ENCODE measurements at regions not wholly inside any gene's neighbourhood (a gene's known extent, or its start where the extent isn't known, plus 50 kb on each side); places are given as distances from the start of the nearest gene placed in this dataset.

GRCh38 chr10:128602183-128602582 is 476.0 kb upstream of the MKI67 start:
- Histone ChIP-seq H3K27me3 (no peaks in the 10 kb centered on the region), H3K36me3 (no peaks in the 10 kb centered on the region), H3K4me1 (ENCODE audit: control insufficient read depth in 1 of 2, insufficient read depth in 1 of 2, low read depth in 1 of 2, low read length in 1 of 2) (no peaks in the 10 kb centered on the region), H3K9me3 (no peaks in the 10 kb centered on the region), H3K4me3 (ENCODE audit: low read depth in 1 of 2, low read length in 1 of 2) (no peak overlapping the region), H3K27ac (no peak overlapping the region)
- TF ChIP-seq CTCF (IDR thresholded peaks at IDR 0.05): no peak

DNA sequence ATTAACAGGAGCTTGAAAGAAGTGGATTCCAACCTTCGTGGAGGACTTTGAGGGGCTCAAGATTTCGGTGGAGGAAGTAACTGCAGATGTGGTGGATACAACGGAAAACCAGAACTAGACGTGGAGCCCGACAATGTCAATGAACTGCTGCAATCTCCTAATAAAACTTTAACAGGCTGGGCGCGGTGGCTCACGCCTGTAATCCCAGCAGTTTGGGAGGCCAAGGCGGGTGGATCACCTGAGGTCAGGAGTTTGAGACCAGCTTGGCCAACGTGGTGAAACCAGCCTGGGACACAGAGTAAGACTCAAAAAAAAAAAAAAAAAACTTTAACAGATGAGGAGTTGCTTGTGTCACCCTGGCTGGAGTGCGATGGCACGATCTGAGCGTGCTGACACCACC is 477.8 kb upstream of the MKI67 start:
- H3K27ac ChIP-seq: no peak overlapping the region
- TF ChIP-seq CTCF (IDR thresholded peaks at IDR 0.05): no peak
- H3K4me1 ChIP-seq (ENCODE audit: control insufficient read depth in 1 of 2, insufficient read depth in 1 of 2, low read depth in 1 of 2, low read length in 1 of 2): no peaks in the 10 kb centered on the region
- no peak overlapping the region for H3K4me3 ChIP-seq (ENCODE audit: low read depth in 1 of 2, low read length in 1 of 2)
- H3K36me3 ChIP-seq: no peaks in the 10 kb centered on the region
- H3K27me3 ChIP-seq: no peaks in the 10 kb centered on the region
- H3K9me3 ChIP-seq: no peaks in the 10 kb centered on the region

DNA sequence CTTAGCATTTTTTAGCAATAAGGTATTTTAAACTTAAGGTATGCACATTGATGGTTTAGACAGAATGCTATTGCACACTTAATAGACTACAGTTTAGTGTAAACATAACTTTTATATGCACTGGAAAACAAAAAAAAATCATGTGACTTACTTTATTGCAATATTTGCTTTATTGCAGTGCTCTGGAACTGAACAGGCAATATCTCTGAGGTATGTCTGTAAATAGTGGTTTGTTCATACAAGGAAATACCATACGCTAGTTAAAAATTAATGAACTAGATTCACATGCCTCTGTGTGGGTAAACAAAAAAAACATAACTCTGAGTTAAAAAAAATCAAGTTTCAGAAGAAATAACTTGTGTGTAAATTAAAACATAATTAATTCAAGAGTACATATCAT is 479.0 kb upstream of the MKI67 start:
- H3K9me3 ChIP-seq: no peaks in the 10 kb centered on the region
- H3K27ac ChIP-seq: no peak overlapping the region
- TF ChIP-seq CTCF (IDR thresholded peaks at IDR 0.05): no peak
- H3K4me3 ChIP-seq (ENCODE audit: low read depth in 1 of 2, low read length in 1 of 2): no peak overlapping the region
- H3K27me3 ChIP-seq: no peaks in the 10 kb centered on the region
- no peaks in the 10 kb centered on the region for H3K36me3 ChIP-seq
- no peaks in the 10 kb centered on the region for H3K4me1 ChIP-seq (ENCODE audit: control insufficient read depth in 1 of 2, insufficient read depth in 1 of 2, low read depth in 1 of 2, low read length in 1 of 2)

DNA sequence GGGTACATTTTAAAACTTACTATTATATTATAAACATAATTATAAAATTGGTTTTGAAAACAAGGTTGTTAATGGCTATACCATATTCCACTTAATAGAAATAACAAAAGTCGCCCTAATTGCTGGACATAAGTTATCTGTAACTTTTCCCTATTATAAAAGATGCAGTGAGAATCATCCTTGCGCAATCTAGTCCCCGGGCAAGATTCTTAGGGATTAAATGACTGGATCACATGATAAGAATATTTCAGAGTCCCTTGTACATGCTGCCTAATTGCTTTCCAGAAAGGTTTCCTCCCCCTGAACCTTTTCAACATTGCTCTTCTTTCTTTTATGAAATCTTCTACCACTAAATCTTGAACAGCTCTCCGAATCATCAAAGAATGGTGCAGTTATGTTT is 479.8 kb upstream of the MKI67 start:
- Histone ChIP-seq H3K9me3 (no peaks in the 10 kb centered on the region), H3K27ac (no peak overlapping the region), H3K27me3 (no peaks in the 10 kb centered on the region), H3K4me3 (ENCODE audit: low read depth in 1 of 2, low read length in 1 of 2) (no peak overlapping the region), H3K4me1 (ENCODE audit: control insufficient read depth in 1 of 2, insufficient read depth in 1 of 2, low read depth in 1 of 2, low read length in 1 of 2) (no peaks in the 10 kb centered on the region), H3K36me3 (no peaks in the 10 kb centered on the region)
- no peak for TF ChIP-seq CTCF (IDR thresholded peaks at IDR 0.05)

DNA sequence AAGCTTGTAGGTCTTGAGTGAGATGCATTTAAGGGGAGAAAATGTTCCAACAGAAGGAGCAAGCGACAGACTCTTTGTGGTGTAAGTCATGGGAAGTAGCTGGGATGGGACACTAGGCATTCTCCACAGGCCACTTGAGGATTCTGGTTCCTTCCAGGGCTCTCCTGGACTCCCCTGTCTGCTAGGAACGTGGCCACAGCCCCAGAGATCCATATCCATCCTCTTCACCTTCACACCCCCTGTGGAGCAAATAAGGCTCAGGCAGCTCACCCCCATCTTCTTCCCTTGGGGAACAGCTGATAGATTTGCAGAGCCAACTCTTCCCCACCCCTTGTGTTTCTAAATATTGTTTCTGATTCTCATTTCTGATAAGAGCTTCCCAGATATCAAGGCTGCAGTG is 482.6 kb upstream of the MKI67 start:
- H3K36me3 ChIP-seq: no peaks in the 10 kb centered on the region
- no peaks in the 10 kb centered on the region for H3K9me3 ChIP-seq
- no peak overlapping the region for H3K27ac ChIP-seq

More for the DNA sequence above, 482.6 kb upstream of the MKI67 start:
- Histone ChIP-seq H3K27me3 (no peaks in the 10 kb centered on the region), H3K4me3 (ENCODE audit: low read depth in 1 of 2, low read length in 1 of 2) (no peak overlapping the region), H3K4me1 (ENCODE audit: control insufficient read depth in 1 of 2, insufficient read depth in 1 of 2, low read depth in 1 of 2, low read length in 1 of 2) (no peaks in the 10 kb centered on the region)
- no peak for TF ChIP-seq CTCF (IDR thresholded peaks at IDR 0.05)
